HG02852 (cell line): ENCODE measurements at regions not wholly inside any gene's neighbourhood (a gene's known extent, or its start where the extent isn't known, plus 50 kb on each side); places are given as distances from the start of the nearest gene placed in this dataset.

ENCODE experiments used
- ATAC-seq: cut with Tn5 transposase; IDR thresholded peaks from one replicate; pipeline ENCODE4 v1.9.1; 2021; ENCODE audit warnings: mild to moderate bottlenecking, moderate library complexity; ENCODE audit not compliant: unreplicated experiment

GRCh38 chr2:147384659-147385058 lies 460.2 kb upstream of the ACVR2A start:
- no peak for ATAC-seq

- no peak for ATAC-seq
Observed at GRCh38 chr2:147382322-147382948, 462.4 kb upstream of the ACVR2A start.

- no peak for ATAC-seq
Observed at GRCh38 chr2:147378403-147378802, 466.4 kb upstream of the ACVR2A start.

- no peak for ATAC-seq
Observed at GRCh38 chr2:147375073-147375472, 469.8 kb upstream of the ACVR2A start.

- ATAC-seq: no peak
Observed at GRCh38 chr2:147374423-147374811, 470.4 kb upstream of the ACVR2A start.

GRCh38 chr2:147373800-147374422 lies 470.9 kb upstream of the ACVR2A start:
- no peak for ATAC-seq

GRCh38 chr2:147368306-147368705 lies 476.5 kb upstream of the ACVR2A start:
- ATAC-seq: no peak

- no peak for ATAC-seq
Observed at GRCh38 chr2:147366279-147366678, 478.6 kb upstream of the ACVR2A start.

GRCh38 chr2:147365622-147366021 lies 479.2 kb upstream of the ACVR2A start:
- ATAC-seq: no peak

GRCh38 chr2:147364597-147364996 lies 480.2 kb upstream of the ACVR2A start:
- ATAC-seq: no peak

- ATAC-seq: no peak
Observed at GRCh38 chr2:147363181-147363580, 481.6 kb upstream of the ACVR2A start.

- ATAC-seq: no peak
Observed at GRCh38 chr2:147358375-147358774, 486.5 kb upstream of the ACVR2A start.

- no peak for ATAC-seq
Observed at GRCh38 chr2:147356157-147356556, 488.7 kb upstream of the ACVR2A start.

GRCh38 chr2:147355706-147356105 lies 489.1 kb upstream of the ACVR2A start:
- ATAC-seq: no peak

GRCh38 chr2:147353072-147353381 lies 491.8 kb upstream of the ACVR2A start:
- ATAC-seq: no peak

- no peak for ATAC-seq
Observed at GRCh38 chr2:147352264-147353071, 492.4 kb upstream of the ACVR2A start.

- no peak for ATAC-seq
Observed at GRCh38 chr2:147351784-147352183, 493.0 kb upstream of the ACVR2A start.

- ATAC-seq: no peak
Observed at GRCh38 chr2:147348931-147349555, 495.8 kb upstream of the ACVR2A start.

- no peak for ATAC-seq
Observed at GRCh38 chr2:147346142-147346541, 498.7 kb upstream of the ACVR2A start.

GRCh38 chr2:147345246-147345645 lies 499.6 kb upstream of the ACVR2A start:
- ATAC-seq: no peak

GRCh38 chr2:147342329-147342728 lies 502.5 kb upstream of the ACVR2A start:
- no peak for ATAC-seq
